Smooth muscle cell (in vitro differentiated cells): ENCODE measurements at regions not wholly inside any gene's neighbourhood (a gene's known extent, or its start where the extent isn't known, plus 50 kb on each side); places are given as distances from the start of the nearest gene placed in this dataset.
"Not testable (repeated sequence)": the region's sequence is repeated elsewhere in the genome, so short reads cannot be mapped to it uniquely, and the experiment has no call there.

Experiments used
- DNase-seq: peaks from one replicate; lab custom pipeline; 2025; ENCODE audit not compliant: unreplicated experiment; lab: John Stamatoyannopoulos, UW
- H2AFZ ChIP-seq: fragments of 200-600 bp; sonication (generic); 2 replicates; pipeline ENCODE4 v1.6.0; 2016; ENCODE audit warnings: antibody characterized with exemption, low read depth, mild to moderate bottlenecking
- H3F3A ChIP-seq: fragments of 200-600 bp; sonication (generic); 2 replicates; pipeline ENCODE4 v1.6.0; 2017; ENCODE audit warnings: antibody characterized with exemption, low read depth
- H3K27ac ChIP-seq: fragments of 200-600 bp; sonication (generic); 2 replicates; pipeline ENCODE4 v1.5.1; 2016; ENCODE audit warnings: low read depth, mild to moderate bottlenecking
- H3K27me3 ChIP-seq: fragments of 200-600 bp; sonication (generic); 2 replicates; pipeline ENCODE4 v1.6.1; 2016; ENCODE audit warnings: low read depth, mild to moderate bottlenecking
- H3K36me3 ChIP-seq: fragments of 200-600 bp; sonication (generic); 2 replicates; pipeline ENCODE4 v1.5.1; 2016; ENCODE audit warnings: low read depth
- H3K4me1 ChIP-seq: fragments of 200-600 bp; sonication (generic); 2 replicates; pipeline ENCODE4 v1.5.1; 2016; ENCODE audit warnings: low read depth
- H3K4me2 ChIP-seq: fragments of 200-600 bp; sonication (generic); 2 replicates; pipeline ENCODE4 v1.6.0; 2016; ENCODE audit warnings: mild to moderate bottlenecking
- H3K4me3 ChIP-seq: fragments of 200-600 bp; sonication (generic); 2 replicates; pipeline ENCODE4 v1.5.1; 2016; ENCODE audit warnings: mild to moderate bottlenecking
- H3K79me2 ChIP-seq: fragments of 200-600 bp; sonication (generic); 2 replicates; pipeline ENCODE4 v1.6.0; 2016; ENCODE audit warnings: low read depth, mild to moderate bottlenecking
- H3K9ac ChIP-seq: fragments of 200-600 bp; sonication (generic); 2 replicates; pipeline ENCODE4 v1.6.0; 2016; ENCODE audit warnings: low read depth
- H3K9me3 ChIP-seq: fragments of 200-600 bp; sonication (generic); replicated peaks from 2 replicates; pipeline ENCODE4 v1.5.1; 2016; ENCODE audit warnings: low read depth
- H4K20me1 ChIP-seq: fragments of 200-600 bp; sonication (generic); 2 replicates; pipeline ENCODE4 v1.6.0; 2016; ENCODE audit warnings: low read depth
- WGBS: methylation state at CpG from one replicate; pipeline ENCODE4 v1.1.7; 2016; ENCODE audit warnings: low lambda C conversion rate; 5-methylcytosine and 5-hydroxymethylcytosine counted together
- TF ChIP-seq, protein P1 (sequence below): fragments of 200-600 bp; sonication (generic); IDR thresholded peaks from 2 replicates; pipeline ENCODE4 v1.5.1; 2017; ENCODE audit warnings: borderline replicate concordance, mild to moderate bottlenecking, antibody characterized with exemption; ENCODE audit not compliant: insufficient read depth, poor library complexity, severe bottlenecking

DNA sequence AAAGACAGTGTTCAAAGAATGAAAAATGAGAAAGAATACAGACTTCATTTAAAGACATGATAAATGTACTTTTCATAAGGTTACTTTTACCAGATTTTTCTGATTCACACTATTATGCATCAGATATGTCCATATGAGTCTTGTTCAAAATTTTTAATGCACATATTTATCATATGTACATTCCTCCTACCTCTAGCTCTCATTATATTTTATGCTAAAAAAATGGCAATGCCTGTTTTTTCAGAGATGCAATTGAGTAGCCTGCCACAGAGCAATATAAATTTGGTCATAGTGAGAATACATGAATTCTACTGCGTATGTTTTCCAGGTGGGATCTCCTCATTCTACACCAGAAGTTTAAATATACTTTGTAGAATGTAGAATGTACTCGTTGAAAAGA is 807.0 kb upstream of the SLITRK6 start:
- peak overlapping the region; percentile 24 for H2AFZ ChIP-seq
- TF ChIP-seq, protein P1, sequence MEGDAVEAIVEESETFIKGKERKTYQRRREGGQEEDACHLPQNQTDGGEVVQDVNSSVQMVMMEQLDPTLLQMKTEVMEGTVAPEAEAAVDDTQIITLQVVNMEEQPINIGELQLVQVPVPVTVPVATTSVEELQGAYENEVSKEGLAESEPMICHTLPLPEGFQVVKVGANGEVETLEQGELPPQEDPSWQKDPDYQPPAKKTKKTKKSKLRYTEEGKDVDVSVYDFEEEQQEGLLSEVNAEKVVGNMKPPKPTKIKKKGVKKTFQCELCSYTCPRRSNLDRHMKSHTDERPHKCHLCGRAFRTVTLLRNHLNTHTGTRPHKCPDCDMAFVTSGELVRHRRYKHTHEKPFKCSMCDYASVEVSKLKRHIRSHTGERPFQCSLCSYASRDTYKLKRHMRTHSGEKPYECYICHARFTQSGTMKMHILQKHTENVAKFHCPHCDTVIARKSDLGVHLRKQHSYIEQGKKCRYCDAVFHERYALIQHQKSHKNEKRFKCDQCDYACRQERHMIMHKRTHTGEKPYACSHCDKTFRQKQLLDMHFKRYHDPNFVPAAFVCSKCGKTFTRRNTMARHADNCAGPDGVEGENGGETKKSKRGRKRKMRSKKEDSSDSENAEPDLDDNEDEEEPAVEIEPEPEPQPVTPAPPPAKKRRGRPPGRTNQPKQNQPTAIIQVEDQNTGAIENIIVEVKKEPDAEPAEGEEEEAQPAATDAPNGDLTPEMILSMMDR = no peak

DNA sequence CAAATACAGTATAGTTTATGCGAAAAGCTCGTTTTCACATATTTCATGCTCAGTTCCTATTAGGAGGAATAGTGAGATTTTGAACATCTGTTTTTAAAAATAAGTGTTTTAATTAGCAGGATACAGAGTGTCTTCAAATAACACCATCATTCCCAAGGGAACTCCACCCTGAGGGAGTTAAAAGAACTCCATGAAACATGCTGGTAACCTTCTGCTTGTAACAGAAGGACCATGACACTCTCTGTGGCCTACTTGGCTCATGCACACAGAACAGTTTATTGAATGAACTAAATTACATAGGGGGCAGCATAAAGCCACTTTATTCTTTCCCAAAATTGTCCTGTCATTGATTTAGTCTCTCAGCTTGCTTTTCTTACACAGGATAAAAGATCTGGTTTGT is 809.5 kb upstream of the SLITRK6 start:
- WGBS = 98% methylated on average over 2 of the region's 2 CpGs
- no peak for DNase-seq
- Histone ChIP-seq H3K4me1 (no peaks in the 10 kb centered on the region), H2AFZ (no peak overlapping the region), H3K4me3 (no peak overlapping the region), H3F3A (no peaks in the 10 kb centered on the region), H3K36me3 (no peaks in the 10 kb centered on the region), H3K27me3 (no peaks in the 10 kb centered on the region), H3K79me2 (no peaks in the 10 kb centered on the region), H4K20me1 (no peaks in the 10 kb centered on the region), H3K27ac (no peak overlapping the region), H3K9me3 (no peaks in the 10 kb centered on the region), H3K4me2 (no peak overlapping the region), H3K9ac (no peak overlapping the region)
- TF ChIP-seq, protein P1 = no peak

More for the DNA sequence above, 807.0 kb upstream of the SLITRK6 start:
- DNase-seq = no peak
- Histone ChIP-seq H3K4me3 (no peak overlapping the region), H3K27me3 (no peaks in the 10 kb centered on the region), H3K79me2 (no peaks in the 10 kb centered on the region), H3K36me3 (no peaks in the 10 kb centered on the region), H3K9me3 (no peaks in the 10 kb centered on the region), H3K4me2 (no peak overlapping the region), H3F3A (no peaks in the 10 kb centered on the region), H3K4me1 (no peaks in the 10 kb centered on the region), H3K27ac (no peak overlapping the region), H3K9ac (no peak overlapping the region), H4K20me1 (no peaks in the 10 kb centered on the region)
- WGBS = 78% methylated on average over 2 of the region's 2 CpGs

DNA sequence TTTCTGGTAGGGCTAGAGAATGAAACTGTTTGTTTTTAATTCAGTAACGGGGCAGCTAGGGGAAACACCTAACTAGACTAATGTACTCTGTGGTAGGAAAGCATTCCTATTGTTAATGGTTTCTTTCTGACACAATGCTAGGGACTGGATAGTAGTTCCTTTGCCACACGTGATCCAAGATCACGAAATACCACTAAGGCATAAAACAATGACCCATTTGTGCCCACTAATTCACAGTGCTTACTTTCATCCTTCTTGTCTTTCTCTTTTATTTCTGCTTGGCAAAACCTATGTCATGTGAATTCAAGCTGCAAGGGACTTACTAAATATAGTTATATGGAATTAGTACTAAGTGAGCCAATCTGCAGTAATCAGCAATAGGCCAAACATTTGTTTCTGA is 834.1 kb upstream of the SLITRK6 start:
- Histone ChIP-seq H3K4me2 (no peak overlapping the region), H3K79me2 (no peaks in the 10 kb centered on the region), H2AFZ (no peak overlapping the region), H3K9ac (no peak overlapping the region), H3F3A (no peaks in the 10 kb centered on the region), H3K9me3 (no peaks in the 10 kb centered on the region), H3K27ac (no peak overlapping the region), H3K36me3 (no peaks in the 10 kb centered on the region), H3K4me3 (no peak overlapping the region), H3K4me1 (no peaks in the 10 kb centered on the region), H3K27me3 (no peaks in the 10 kb centered on the region), H4K20me1 (no peaks in the 10 kb centered on the region)
- no peak for DNase-seq
- TF ChIP-seq, protein P1 = no peak
- WGBS = 82% methylated on average over 3 of the region's 3 CpGs

DNA sequence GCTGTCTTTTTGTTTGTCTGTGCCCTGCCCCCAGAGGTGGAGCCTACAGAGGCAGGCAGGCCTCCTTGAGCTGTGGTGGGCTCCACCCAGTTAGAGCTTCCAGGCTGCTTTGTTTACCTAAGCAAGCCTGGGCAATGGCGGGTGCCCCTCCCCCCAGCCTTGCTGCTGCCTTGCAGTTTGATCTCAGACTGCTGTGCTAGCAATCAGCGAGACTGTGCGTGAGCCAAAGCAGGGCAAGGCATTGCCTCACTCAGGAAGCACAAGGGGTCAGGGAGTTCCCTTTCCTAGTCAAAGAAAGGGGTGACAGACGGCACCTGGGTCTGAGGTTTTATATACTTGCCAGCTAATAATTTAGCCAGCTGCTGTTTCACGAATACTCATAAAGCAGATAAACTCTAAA is 852.0 kb upstream of the SLITRK6 start:
- not testable (repeated sequence) for H3K4me3 ChIP-seq, H3K36me3 ChIP-seq, H3F3A ChIP-seq, H3K4me1 ChIP-seq, H3K9ac ChIP-seq, H4K20me1 ChIP-seq, DNase-seq, H3K27me3 ChIP-seq, H3K4me2 ChIP-seq, H3K79me2 ChIP-seq, H3K27ac ChIP-seq, H3K9me3 ChIP-seq, H2AFZ ChIP-seq
- 61% methylated on average over 5 of the region's 5 CpGs for WGBS
